DND-41 (cell line): ENCODE measurements at regions not wholly inside any gene's neighbourhood (a gene's known extent, or its start where the extent isn't known, plus 50 kb on each side); places are given as distances from the start of the nearest gene placed in this dataset.

Source experiments
- ATAC-seq: fragments of 200-7000 bp; cut with Tn5 transposase; 3 replicates; pipeline ENCODE4 v1.9.1; 2021; ENCODE audit warnings: low read depth; ENCODE audit not compliant: insufficient read depth
- DNase-seq: peaks from one replicate; pipeline ENCODE4 v3.0.0-alpha.2; 2020
- H2AFZ ChIP-seq: 2 replicates; pipeline ENCODE4 v1.6.0; 2012; ENCODE audit warnings: low read depth, low read length
- H3K27ac ChIP-seq: 2 replicates; pipeline ENCODE4 v1.5.1; 2012; ENCODE audit warnings: low read length, inconsistent platforms
- H3K27me3 ChIP-seq: fragments of 200-600 bp; sonication (generic); 2 replicates; pipeline ENCODE4 v1.6.0; 2012; ENCODE audit warnings: low read length, mild to moderate bottlenecking, inconsistent platforms; ENCODE audit not compliant: insufficient read depth, poor library complexity
- H3K36me3 ChIP-seq: 2 replicates; pipeline ENCODE4 v1.5.1; 2012; ENCODE audit warnings: low read length, inconsistent platforms; ENCODE audit not compliant: insufficient read depth
- H3K4me1 ChIP-seq: 2 replicates; pipeline ENCODE4 v1.5.1; 2012; ENCODE audit warnings: mild to moderate bottlenecking, low read length; ENCODE audit not compliant: insufficient read depth
- H3K4me2 ChIP-seq: 2 replicates; pipeline ENCODE4 v1.6.0; 2012; ENCODE audit warnings: mild to moderate bottlenecking, moderate library complexity, low read length, inconsistent platforms; ENCODE audit not compliant: insufficient read depth
- H3K4me3 ChIP-seq, 2 experiments: fragments of 200-600 bp in 1 of 2; shearing (Covaris generic) in 1 of 2; 2 replicates each; pipeline ENCODE4 v1.5.1; 2012 to 2016; ENCODE audit warnings: inconsistent platforms in 2 of 2, low read length in 2 of 2, mild to moderate bottlenecking in 2 of 2, low read depth in 1 of 2, moderate library complexity in 1 of 2
- H3K79me2 ChIP-seq: 2 replicates; pipeline ENCODE4 v1.6.0; 2012; ENCODE audit warnings: low read length, inconsistent platforms; ENCODE audit not compliant: insufficient read depth
- H3K9ac ChIP-seq: 2 replicates; pipeline ENCODE4 v1.6.0; 2012; ENCODE audit warnings: low read depth, mild to moderate bottlenecking, inconsistent platforms, low read length, moderate library complexity
- H3K9me3 ChIP-seq: 2 replicates; pipeline ENCODE4 v1.5.1; 2012; ENCODE audit warnings: low read length, moderate library complexity, mild to moderate bottlenecking, inconsistent platforms; ENCODE audit not compliant: insufficient read depth, severe bottlenecking
- H4K20me1 ChIP-seq: 2 replicates; pipeline ENCODE4 v1.6.0; 2012; ENCODE audit warnings: low read length; ENCODE audit not compliant: insufficient read depth
- CTCF ChIP-seq: IDR thresholded peaks from 2 replicates; pipeline ENCODE4 v1.5.1; 2012; ENCODE audit warnings: borderline replicate concordance, low read length, moderate library complexity, mild to moderate bottlenecking; ENCODE audit not compliant: poor library complexity, severe bottlenecking; ENCODE audit errors: extremely low read depth
- EZH2 ChIP-seq: IDR thresholded peaks from 3 replicates; pipeline ENCODE4 v1.6.1; 2012; ENCODE audit warnings: borderline replicate concordance, low read depth, mild to moderate bottlenecking, moderate library complexity, low read length, inconsistent platforms; ENCODE audit not compliant: severe bottlenecking

GRCh38 chr13:69069554-69070133 is 1038.0 kb upstream of the ATXN8OS start:
- H3K4me2 ChIP-seq = no peak overlapping the region
- no peak for DNase-seq
- no peaks in the 10 kb centered on the region for H3K79me2 ChIP-seq
- no peaks in the 10 kb centered on the region for H3K4me1 ChIP-seq
- no peaks in the 10 kb centered on the region for H3K9me3 ChIP-seq
- H3K4me3 ChIP-seq = no peak overlapping the region
- H3K36me3 ChIP-seq = no peaks in the 10 kb centered on the region
- H3K9ac ChIP-seq = no peak overlapping the region
- no peaks in the 10 kb centered on the region for H3K27me3 ChIP-seq
- H3K27ac ChIP-seq = no peak overlapping the region
- TF ChIP-seq CTCF (no peak), EZH2 (no peak)
- H4K20me1 ChIP-seq = no peaks in the 10 kb centered on the region
- ATAC-seq = no peak
- H2AFZ ChIP-seq = no peak overlapping the region

- no peak for DNase-seq
- no peak overlapping the region for H3K4me3 ChIP-seq
- H3K9ac ChIP-seq = no peak overlapping the region
- H3K4me2 ChIP-seq = no peak overlapping the region
- H3K27ac ChIP-seq = no peak overlapping the region
- H3K36me3 ChIP-seq = no peaks in the 10 kb centered on the region
- no peaks in the 10 kb centered on the region for H3K9me3 ChIP-seq
- no peaks in the 10 kb centered on the region for H4K20me1 ChIP-seq
- ATAC-seq = no peak
- H2AFZ ChIP-seq = no peak overlapping the region
- no peaks in the 10 kb centered on the region for H3K27me3 ChIP-seq
- no peak for TF ChIP-seq CTCF
- no peak for TF ChIP-seq EZH2
- no peaks in the 10 kb centered on the region for H3K4me1 ChIP-seq
- no peaks in the 10 kb centered on the region for H3K79me2 ChIP-seq
Measured at GRCh38 chr13:69050696-69051095, 1056.9 kb upstream of the ATXN8OS start.

DNA sequence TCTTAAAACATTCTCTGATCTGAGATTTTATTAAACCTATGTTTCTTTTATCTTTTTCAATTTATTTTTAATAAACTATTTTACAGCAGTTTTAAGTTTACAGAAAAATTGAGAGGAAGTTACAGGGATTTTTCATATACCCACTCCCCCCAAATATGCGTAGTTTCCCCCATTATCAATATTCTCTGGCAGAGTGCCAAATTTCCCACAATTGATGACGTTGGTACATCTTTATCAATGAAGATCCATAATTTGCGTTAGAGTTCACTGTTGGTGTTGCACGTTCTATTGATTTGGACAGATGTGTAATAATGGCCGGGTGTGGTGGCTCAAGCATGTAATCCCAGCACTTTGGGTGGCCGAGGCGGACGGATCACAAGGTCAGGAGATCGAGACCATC is 1063.0 kb upstream of the ATXN8OS start:
- Histone ChIP-seq H3K9me3 (no peaks in the 10 kb centered on the region), H3K4me1 (no peaks in the 10 kb centered on the region), H3K4me2 (no peak overlapping the region), H3K4me3 (no peak overlapping the region), H3K27ac (no peak overlapping the region), H2AFZ (no peak overlapping the region), H4K20me1 (no peaks in the 10 kb centered on the region), H3K27me3 (no peaks in the 10 kb centered on the region), H3K9ac (no peak overlapping the region), H3K79me2 (no peaks in the 10 kb centered on the region), H3K36me3 (no peaks in the 10 kb centered on the region)
- no peak for ATAC-seq
- TF ChIP-seq CTCF (no peak), EZH2 (no peak)
- no peak for DNase-seq

DNA sequence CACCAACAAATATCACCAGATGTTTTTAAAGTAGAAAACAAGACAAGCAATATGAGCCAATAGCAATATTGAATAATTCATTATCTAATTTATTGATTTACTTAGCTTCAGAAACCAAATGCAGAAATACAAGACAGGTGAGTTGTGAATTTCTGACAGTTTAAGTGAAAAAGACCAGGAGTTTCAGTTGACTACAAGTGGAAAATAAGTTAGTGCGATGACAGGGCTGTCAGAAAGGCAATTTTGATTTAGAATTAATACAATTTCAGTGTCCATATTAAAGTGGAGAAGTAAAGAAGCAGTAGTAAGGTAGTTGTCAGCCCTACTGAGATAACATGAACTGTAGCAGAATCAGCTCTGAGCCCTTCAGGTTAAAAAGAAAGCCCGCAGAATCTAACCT is 1066.7 kb upstream of the ATXN8OS start:
- no peak overlapping the region for H3K9ac ChIP-seq
- H3K4me1 ChIP-seq = no peaks in the 10 kb centered on the region
- DNase-seq (no peak), ATAC-seq (no peak)
- H3K27me3 ChIP-seq = no peaks in the 10 kb centered on the region
- no peaks in the 10 kb centered on the region for H3K36me3 ChIP-seq
- H3K9me3 ChIP-seq = no peaks in the 10 kb centered on the region
- no peak overlapping the region for H3K4me2 ChIP-seq
- no peak overlapping the region for H2AFZ ChIP-seq
- H3K4me3 ChIP-seq = no peak overlapping the region
- H3K79me2 ChIP-seq = no peaks in the 10 kb centered on the region
- H3K27ac ChIP-seq = no peak overlapping the region
- H4K20me1 ChIP-seq = no peaks in the 10 kb centered on the region
- TF ChIP-seq EZH2 = no peak
- TF ChIP-seq CTCF = no peak
